Caco-2 (cell line): ENCODE measurements at regions not wholly inside any gene's neighbourhood (a gene's known extent, or its start where the extent isn't known, plus 50 kb on each side); places are given as distances from the start of the nearest gene placed in this dataset.

Source experiments
- BruUV-seq: library from RNA; stranded (reverse); fragments of 400-500 nt; replicated peaks from 2 replicates; lab custom pipeline; 2021; lab: Mats Ljungman, UMichigan
- CTCF ChIA-PET: fragments of 300-600 bp; sonication (Branson Sonifier 250); formaldehyde crosslinking; loops from one replicate; lab custom pipeline; 2022; ENCODE audit warnings: antibody characterized with exemption; lab: Charles Lee
- POLR2A ChIA-PET: fragments of 300-600 bp; sonication (Branson Sonifier 250); formaldehyde crosslinking; loops from one replicate; lab custom pipeline; 2022; ENCODE audit warnings: antibody characterized with exemption; lab: Charles Lee
- DNase-seq, 2 experiments: peaks; one replicate each; pipeline versions ENCODE4 v3.0.0 to v3.0.0-alpha.2; 2020 to 2022
- H3K27me3 ChIP-seq: replicated peaks from 2 replicates; pipeline ENCODE4 v1.6.0; 2011; ENCODE audit warnings: low read length; ENCODE audit not compliant: control insufficient read depth, insufficient read depth
- H3K36me3 ChIP-seq: 2 replicates; pipeline ENCODE4 v1.5.1; 2011; ENCODE audit warnings: low read length; ENCODE audit not compliant: control insufficient read depth, insufficient read depth
- H3K4me1 ChIP-seq: fragments of 250-450 bp; sonication (Bioruptor Pico); 2 replicates; pipeline ENCODE4 v1.5.1; 2020; ENCODE audit warnings: mild to moderate bottlenecking
- H3K4me3 ChIP-seq: 2 replicates; pipeline ENCODE4 v1.5.1; 2011; ENCODE audit warnings: low read depth, mild to moderate bottlenecking, control low read depth, low read length
- H3K9me3 ChIP-seq: fragments of 250-450 bp; sonication (Bioruptor Pico); 2 replicates; pipeline ENCODE4 v1.5.1; 2020; ENCODE audit warnings: mild to moderate bottlenecking, moderate library complexity
- H3K27ac Mint-ChIP-seq: one replicate; pipeline ENCODE4 v1.8.0; 2022; ENCODE audit warnings: mixed read lengths; ENCODE audit not compliant: unreplicated experiment
- H3K27me3 Mint-ChIP-seq: one replicate; pipeline ENCODE4 v1.8.0; 2022; ENCODE audit warnings: mixed read lengths; ENCODE audit not compliant: insufficient read depth, unreplicated experiment
- H3K36me3 Mint-ChIP-seq: one replicate; pipeline ENCODE4 v1.8.0; 2022; ENCODE audit warnings: mild to moderate bottlenecking, mixed read lengths; ENCODE audit not compliant: insufficient read depth, unreplicated experiment
- H3K4me1 Mint-ChIP-seq: one replicate; pipeline ENCODE4 v1.8.0; 2022; ENCODE audit warnings: low read depth, mixed read lengths; ENCODE audit not compliant: unreplicated experiment
- H3K4me3 Mint-ChIP-seq: one replicate; pipeline ENCODE4 v1.8.0; 2022; ENCODE audit warnings: mild to moderate bottlenecking, moderate library complexity, mixed read lengths; ENCODE audit not compliant: unreplicated experiment
- H3K9me3 Mint-ChIP-seq: one replicate; pipeline ENCODE4 v1.8.0; 2022; ENCODE audit warnings: mixed read lengths; ENCODE audit not compliant: unreplicated experiment
- CTCF ChIP-seq, 2 experiments: fragments of 200-600 bp in 1 of 2; IDR thresholded peaks; 1 replicate in 1 of 2; 2 replicates in 1 of 2; pipeline versions ENCODE4 v1.5.1 to v1.8.0; 2011 to 2022; ENCODE audit warnings: antibody characterized with exemption in 1 of 2, control low read depth in 1 of 2, inconsistent platforms in 1 of 2, low read depth in 1 of 2, low read length in 1 of 2, mild to moderate bottlenecking in 1 of 2, moderate library complexity in 1 of 2; ENCODE audit not compliant: insufficient read depth in 1 of 2, severe bottlenecking in 1 of 2, unreplicated experiment in 1 of 2
- intact Hi-C: fragments of 100-400 bp; cut with micrococcal nuclease; formaldehyde crosslinking; loops from one replicate; pipeline ENCODE4 v1.10.0; 2022; ENCODE audit not compliant: unreplicated experiment

- intact Hi-C loops = no loop called here
- POLR2A ChIA-PET = no interaction called here
- Histone ChIP-seq H3K4me3 (no peak overlapping the region), H3K36me3 (no peaks in the 10 kb centered on the region), H3K9me3 (no peaks in the 10 kb centered on the region), H3K27me3 (no peaks in the 10 kb centered on the region), H3K4me1 (no peaks in the 10 kb centered on the region)
- BruUV-seq = no TSS peak
- no peak for TF ChIP-seq CTCF (IDR thresholded peaks at IDR 0.05; ENCODE audit: insufficient read depth in 1 of 2, low read depth in 1 of 2, low read length in 1 of 2, severe bottlenecking in 1 of 2, unreplicated experiment in 1 of 2)
- CTCF ChIA-PET = no interaction called here
- Mint-ChIP-seq H3K27me3 (peaks cover 4% of the 10 kb centered on the region), H3K36me3 (no peaks in the 10 kb centered on the region), H3K9me3 (peaks cover 16% of the 10 kb centered on the region), H3K4me3 (no peak overlapping the region), H3K4me1 (no peaks in the 10 kb centered on the region), H3K27ac (no peak overlapping the region)
- DNase-seq = no peak
These were observed 303.0 kb downstream of the DYSF start for GRCh38 chr2:71756280-71756906.

- H3K4me1 Mint-ChIP-seq = peaks cover 5% of the 10 kb centered on the region
- BruUV-seq = no TSS peak
- no peaks in the 10 kb centered on the region for H3K9me3 ChIP-seq
- no peaks in the 10 kb centered on the region for H3K36me3 ChIP-seq
- H3K4me3 Mint-ChIP-seq = no peak overlapping the region
- H3K27me3 ChIP-seq = no peaks in the 10 kb centered on the region
- ChIA-PET CTCF (no interaction called here), POLR2A (no interaction called here)
- intact Hi-C loops = no loop called here
- no peak overlapping the region for H3K27ac Mint-ChIP-seq
- no peaks in the 10 kb centered on the region for H3K27me3 Mint-ChIP-seq
- H3K9me3 Mint-ChIP-seq = peaks cover 16% of the 10 kb centered on the region
- no peak for TF ChIP-seq CTCF (IDR thresholded peaks at IDR 0.05; ENCODE audit: insufficient read depth in 1 of 2, low read depth in 1 of 2, low read length in 1 of 2, severe bottlenecking in 1 of 2, unreplicated experiment in 1 of 2)
- no peak for DNase-seq
- no peaks in the 10 kb centered on the region for H3K36me3 Mint-ChIP-seq
- H3K4me3 ChIP-seq = no peak overlapping the region
- H3K4me1 ChIP-seq = peaks cover 18% of the 10 kb centered on the region
These were observed 298.2 kb downstream of the DYSF start for GRCh38 chr2:71751590-71751989.

- Mint-ChIP-seq H3K4me3 (no peak overlapping the region), H3K4me1 (peaks cover 8% of the 10 kb centered on the region), H3K27ac (no peak overlapping the region), H3K9me3 (peaks cover 16% of the 10 kb centered on the region), H3K36me3 (no peaks in the 10 kb centered on the region), H3K27me3 (no peaks in the 10 kb centered on the region)
- Histone ChIP-seq H3K4me3 (no peak overlapping the region), H3K27me3 (no peaks in the 10 kb centered on the region), H3K4me1 (peaks cover 19% of the 10 kb centered on the region), H3K36me3 (no peaks in the 10 kb centered on the region), H3K9me3 (no peaks in the 10 kb centered on the region)
- ChIA-PET POLR2A (no interaction called here), CTCF (no interaction called here)
- intact Hi-C loops = no loop called here
- TF ChIP-seq CTCF (IDR thresholded peaks at IDR 0.05; ENCODE audit: insufficient read depth in 1 of 2, low read depth in 1 of 2, low read length in 1 of 2, severe bottlenecking in 1 of 2, unreplicated experiment in 1 of 2) = no peak
- DNase-seq = no peak
- no TSS peak for BruUV-seq
These were observed 296.3 kb downstream of the DYSF start for GRCh38 chr2:71749671-71750101.
